GM23248 (cell line): ENCODE measurements at regions not wholly inside any gene's neighbourhood (a gene's known extent, or its start where the extent isn't known, plus 50 kb on each side); places are given as distances from the start of the nearest gene placed in this dataset.

Source experiments
- DNase-seq: peaks from one replicate; pipeline ENCODE4 v3.0.0-alpha.2; 2015
- H2AFZ ChIP-seq: fragments of 200-600 bp; sonication (generic); 2 replicates; pipeline ENCODE4 v1.6.1; 2016; ENCODE audit warnings: antibody characterized with exemption
- H3F3A ChIP-seq: fragments of 200-600 bp; sonication (generic); 2 replicates; pipeline ENCODE4 v1.6.1; 2016; ENCODE audit warnings: mild to moderate bottlenecking, antibody characterized with exemption, mixed run types; ENCODE audit not compliant: insufficient read depth
- H3K27ac ChIP-seq: fragments of 200-600 bp; sonication (generic); 2 replicates; pipeline ENCODE4 v1.5.1; 2016; ENCODE audit warnings: mild to moderate bottlenecking
- H3K27me3 ChIP-seq: fragments of 200-600 bp; sonication (generic); replicated peaks from 2 replicates; pipeline ENCODE4 v1.6.1; 2016; ENCODE audit warnings: mild to moderate bottlenecking; ENCODE audit not compliant: insufficient read depth
- H3K36me3 ChIP-seq: fragments of 200-600 bp; sonication (generic); 2 replicates; pipeline ENCODE4 v1.6.1; 2016; ENCODE audit warnings: low read depth, mild to moderate bottlenecking
- H3K4me1 ChIP-seq: fragments of 200-600 bp; sonication (generic); 2 replicates; pipeline ENCODE4 v1.6.1; 2016; ENCODE audit warnings: mild to moderate bottlenecking; ENCODE audit not compliant: insufficient read depth
- H3K4me2 ChIP-seq: fragments of 200-600 bp; sonication (generic); one replicate; pipeline ENCODE4 v1.6.1; 2016; ENCODE audit warnings: mild to moderate bottlenecking; ENCODE audit not compliant: unreplicated experiment
- H3K4me3 ChIP-seq: fragments of 200-600 bp; sonication (generic); 2 replicates; pipeline ENCODE4 v1.5.1; 2016; ENCODE audit warnings: mild to moderate bottlenecking
- H3K79me2 ChIP-seq: fragments of 200-600 bp; sonication (generic); 2 replicates; pipeline ENCODE4 v1.6.1; 2016; ENCODE audit warnings: mild to moderate bottlenecking; ENCODE audit not compliant: insufficient read depth
- H3K9ac ChIP-seq: fragments of 200-600 bp; sonication (generic); 2 replicates; pipeline ENCODE4 v1.6.1; 2016; ENCODE audit warnings: mild to moderate bottlenecking
- H3K9me2 ChIP-seq: fragments of 200-600 bp; sonication (generic); 2 replicates; pipeline ENCODE4 v1.6.1; 2016; ENCODE audit warnings: mixed run types, mild to moderate bottlenecking, moderate library complexity; ENCODE audit not compliant: insufficient read depth
- H3K9me3 ChIP-seq: fragments of 200-600 bp; sonication (generic); one replicate; pipeline ENCODE4 v1.6.1; 2017; ENCODE audit warnings: low read depth
- H4K20me1 ChIP-seq: fragments of 200-600 bp; sonication (generic); 2 replicates; pipeline ENCODE4 v1.6.0; 2016; ENCODE audit not compliant: insufficient read depth
- EZH2 ChIP-seq: fragments of 200-600 bp; sonication (generic); IDR thresholded peaks from 2 replicates; pipeline ENCODE4 v1.6.1; 2018; ENCODE audit warnings: antibody characterized with exemption, mild to moderate bottlenecking; ENCODE audit not compliant: insufficient read depth, poor library complexity, severe bottlenecking
- EZH2phosphoT487 ChIP-seq: fragments of 200-600 bp; sonication (generic); IDR thresholded peaks from 2 replicates; pipeline ENCODE4 v1.6.1; 2018; ENCODE audit warnings: antibody characterized with exemption, moderate library complexity, mild to moderate bottlenecking, low read depth; ENCODE audit not compliant: insufficient read depth
- WGBS, 2 experiments: methylation state at CpG; one replicate each; pipeline ENCODE4 v1.1.6; 2015 to 2017; ENCODE audit warnings: low lambda C conversion rate in 2 of 2, low coverage in 1 of 2; ENCODE audit errors: missing lambda C conversion rate in 2 of 2; 5-methylcytosine and 5-hydroxymethylcytosine counted together
- in situ Hi-C: fragments of 300-500 bp; cut with MboI; formaldehyde crosslinking; loops from 2 replicates; pipeline ENCODE4 v1.15.0; 2020

DNA sequence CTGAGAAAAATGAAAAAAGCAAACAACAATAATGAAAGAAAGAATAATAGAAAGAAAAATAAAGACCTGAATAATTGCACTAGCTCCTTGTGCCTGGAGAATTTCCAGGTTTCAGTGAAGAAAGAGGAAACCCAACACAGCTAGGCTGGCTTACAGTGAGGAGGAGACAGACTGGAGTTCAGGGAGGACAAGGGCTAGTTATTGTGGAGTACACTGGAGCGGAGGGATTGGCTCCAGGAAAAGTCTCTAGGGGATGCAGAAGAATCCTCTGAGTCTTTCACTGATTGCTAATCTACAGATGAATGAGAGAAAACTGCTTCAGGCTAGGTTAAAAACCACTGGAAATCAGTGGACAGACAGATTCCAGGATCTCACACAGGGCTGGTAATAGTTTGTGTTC lies 163.6 kb upstream of the RBMS1 start:
- H4K20me1 ChIP-seq = no peaks in the 10 kb centered on the region
- no peaks in the 10 kb centered on the region for H3K9me3 ChIP-seq
- TF ChIP-seq EZH2phosphoT487 (no peak), EZH2 (no peak)
- H3K9ac ChIP-seq = no peak overlapping the region
- no peak overlapping the region for H3K4me3 ChIP-seq
- H2AFZ ChIP-seq = peak overlapping the region; percentile 53
- peak; percentile 64 for DNase-seq
- no peak overlapping the region for H3K4me2 ChIP-seq
- no peaks in the 10 kb centered on the region for H3K9me2 ChIP-seq
- peak overlapping the region; percentile 5; the same call in 1 of the 2 replicates for H3K27ac ChIP-seq
- in situ Hi-C loops = no loop called here
- peaks cover 12% of the 10 kb centered on the region for H3K4me1 ChIP-seq
- WGBS, 2 experiments = 41 to 44% methylated on average over 1 of the region's 1 CpG
- no peaks in the 10 kb centered on the region for H3K79me2 ChIP-seq
- no peaks in the 10 kb centered on the region for H3K36me3 ChIP-seq
- H3F3A ChIP-seq = peaks cover 3% of the 10 kb centered on the region; the same call in 1 of the 2 replicates
- H3K27me3 ChIP-seq = no peaks in the 10 kb centered on the region

DNA sequence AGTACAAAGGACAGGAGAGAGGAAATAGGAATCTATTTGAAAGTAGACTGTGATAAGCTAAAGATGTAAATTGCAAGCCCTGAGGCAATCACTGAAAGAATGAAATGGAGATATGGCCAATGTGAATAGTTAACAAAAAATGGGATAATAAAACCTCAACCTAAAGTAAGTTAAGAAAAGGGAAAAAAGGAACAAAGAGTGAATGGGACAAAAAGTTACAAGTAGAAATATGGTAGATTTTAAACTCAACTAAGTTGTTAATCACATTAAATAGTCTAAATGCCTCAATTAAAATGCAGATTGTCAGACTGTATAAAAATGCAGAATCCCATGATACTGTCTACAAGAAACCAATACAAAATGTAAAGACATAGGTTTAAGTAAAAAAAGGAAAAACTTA lies 165.2 kb upstream of the RBMS1 start:
- H3F3A ChIP-seq = no peaks in the 10 kb centered on the region
- DNase-seq = no peak
- no peak overlapping the region for H3K4me2 ChIP-seq
- H3K27me3 ChIP-seq = no peaks in the 10 kb centered on the region
- no peak overlapping the region; the same call in 1 of the 2 replicates for H2AFZ ChIP-seq
- no peaks in the 10 kb centered on the region for H3K79me2 ChIP-seq
- no peak overlapping the region for H3K9ac ChIP-seq
- H4K20me1 ChIP-seq = no peaks in the 10 kb centered on the region
- H3K36me3 ChIP-seq = no peaks in the 10 kb centered on the region
- in situ Hi-C loops = no loop called here
- no peaks in the 10 kb centered on the region for H3K9me2 ChIP-seq
- no peaks in the 10 kb centered on the region for H3K9me3 ChIP-seq
- TF ChIP-seq EZH2phosphoT487 = no peak
- no peak for TF ChIP-seq EZH2
- no peak overlapping the region for H3K4me3 ChIP-seq
- peaks cover 7% of the 10 kb centered on the region; the same call in 1 of the 2 replicates for H3K4me1 ChIP-seq
- H3K27ac ChIP-seq = no peak overlapping the region

DNA sequence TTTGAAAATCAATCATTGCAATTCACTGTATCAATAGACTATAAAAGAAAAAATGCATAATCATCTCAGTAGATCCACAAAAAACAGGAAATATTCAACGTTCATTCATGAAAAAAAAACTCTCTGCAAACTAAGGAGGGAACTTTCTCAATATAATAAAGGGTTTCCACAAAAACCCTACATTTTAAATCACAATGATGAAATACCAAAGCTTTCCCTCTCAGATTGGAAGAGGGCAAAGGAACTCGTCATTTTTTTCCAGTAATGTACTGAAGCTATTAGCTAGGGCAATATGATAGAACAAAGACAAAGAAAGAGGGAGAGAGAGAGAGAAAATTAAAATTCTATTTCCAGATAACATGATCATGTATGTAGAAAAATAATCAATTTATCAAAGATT lies 167.1 kb upstream of the RBMS1 start:
- no peak overlapping the region for H3K4me3 ChIP-seq
- no peaks in the 10 kb centered on the region for H3K36me3 ChIP-seq
- no peaks in the 10 kb centered on the region for H3K79me2 ChIP-seq
- H3K27ac ChIP-seq = no peak overlapping the region
- no peak overlapping the region for H2AFZ ChIP-seq
- peaks cover under 1% of the 10 kb centered on the region; the same call in 1 of the 2 replicates for H3F3A ChIP-seq
- H3K9me2 ChIP-seq = no peaks in the 10 kb centered on the region
- no peak overlapping the region for H3K9ac ChIP-seq
- TF ChIP-seq EZH2 (no peak), EZH2phosphoT487 (no peak)
- H3K9me3 ChIP-seq = no peaks in the 10 kb centered on the region
- H3K27me3 ChIP-seq = no peaks in the 10 kb centered on the region
- no peak for DNase-seq
- whole genome bisulfite sequencing, 2 experiments = 68 to 74% methylated on average over 2 of the region's 2 CpGs
- H4K20me1 ChIP-seq = no peaks in the 10 kb centered on the region
- in situ Hi-C loops = no loop called here
- H3K4me2 ChIP-seq = no peak overlapping the region
- H3K4me1 ChIP-seq = peaks cover 9% of the 10 kb centered on the region

DNA sequence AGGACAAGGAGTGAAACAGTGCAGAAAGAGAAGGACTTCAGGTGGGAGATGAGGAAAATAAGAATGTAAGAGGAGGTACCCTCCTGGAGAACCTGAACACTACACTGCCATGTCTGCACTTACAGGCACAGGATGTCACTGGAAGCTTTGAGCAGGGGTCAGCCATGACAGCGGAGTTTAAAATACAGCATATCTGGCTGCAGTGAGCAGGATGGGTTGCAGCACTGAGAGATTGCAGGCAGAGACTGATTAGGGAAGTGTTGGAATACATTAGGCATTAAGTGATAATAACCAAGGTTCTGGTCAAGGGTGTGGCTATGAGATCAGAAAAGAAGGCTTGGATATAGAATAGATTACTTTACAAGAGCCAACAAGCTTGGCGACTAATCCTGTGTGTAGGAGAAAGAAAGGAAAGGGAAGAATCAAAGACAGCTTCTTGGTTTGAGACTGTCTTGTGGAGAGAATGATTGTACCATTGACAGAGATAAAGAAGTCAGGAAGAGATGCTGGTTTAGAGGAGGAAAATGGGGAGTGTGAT lies 171.1 kb upstream of the RBMS1 start:
- H3K9me3 ChIP-seq = no peaks in the 10 kb centered on the region
- no peaks in the 10 kb centered on the region for H3K9me2 ChIP-seq
- in situ Hi-C loops = no loop called here
- no peak overlapping the region for H3K9ac ChIP-seq
- H3K4me1 ChIP-seq = peaks cover 19% of the 10 kb centered on the region
- no peaks in the 10 kb centered on the region for H3K36me3 ChIP-seq
- no peaks in the 10 kb centered on the region for H3K27me3 ChIP-seq
- H3K79me2 ChIP-seq = no peaks in the 10 kb centered on the region
- TF ChIP-seq EZH2 = no peak
- TF ChIP-seq EZH2phosphoT487 = no peak
- 95 to 98% methylated on average over 2 of the region's 2 CpGs for WGBS, 2 experiments
- no peak overlapping the region for H2AFZ ChIP-seq
- H3K4me2 ChIP-seq = no peak overlapping the region
- peaks cover 19% of the 10 kb centered on the region for H3F3A ChIP-seq
- H3K4me3 ChIP-seq = no peak overlapping the region
- no peak overlapping the region for H3K27ac ChIP-seq
- DNase-seq = peak; percentile 21
- no peaks in the 10 kb centered on the region for H4K20me1 ChIP-seq
